ENCODE measurements at regions not wholly inside any gene's neighbourhood (a gene's known extent, or its start where the extent isn't known, plus 50 kb on each side); places are given as distances from the start of the nearest gene placed in this dataset.

GRCh38 chr1:55597910-55598309 lies 382.7 kb upstream of the USP24 start:
- ChIA-PET CTCF (interaction anchor here (0.6 kb wide), 1 partner anchor 459 kb away, joined by 5 read pairs; no protein-coding TSS in a partner anchor), POLR2A (no interaction called here)
- Histone ChIP-seq H3K4me3 (no peak overlapping the region), H3K9me3 (no peaks in the 10 kb centered on the region), H3K4me1 (no peaks in the 10 kb centered on the region), H3K27ac (no peak overlapping the region), H3K4me2 (no peak overlapping the region)
- FAIRE-seq (no peak), DNase-seq (ENCODE audit: low read depth in 1 of 2, low spot score in 1 of 2) (no peak), ATAC-seq (no peak)
- 53% methylated on average over 2 of the region's 2 CpGs for WGBS (ENCODE audit: missing lambda C conversion rate)
- no peak for TF ChIP-seq GATA3 (IDR thresholded peaks at IDR 0.05; ENCODE audit: borderline replicate concordance)
- TF ChIP-seq FOSB (CRISPR knock-in tag; IDR thresholded peaks at IDR 0.05) = no peak
- TF ChIP-seq CHD4 (IDR thresholded peaks at IDR 0.05; ENCODE audit: borderline replicate concordance) = no peak
- no peak for TF ChIP-seq SREBF2 (IDR thresholded peaks at IDR 0.05)
- TF ChIP-seq CHD2 (IDR thresholded peaks at IDR 0.05; ENCODE audit: low read length, partially characterized antibody) = no peak
- no peak for TF ChIP-seq ZNF302 (CRISPR knock-in tag; IDR thresholded peaks at IDR 0.05)
- no peak for TF ChIP-seq HMGXB4 (CRISPR knock-in tag; IDR thresholded peaks at IDR 0.05; ENCODE audit: borderline replicate concordance)
- TF ChIP-seq CBX8 (IDR thresholded peaks at IDR 0.05) = no peak
- TF ChIP-seq, protein P1, sequence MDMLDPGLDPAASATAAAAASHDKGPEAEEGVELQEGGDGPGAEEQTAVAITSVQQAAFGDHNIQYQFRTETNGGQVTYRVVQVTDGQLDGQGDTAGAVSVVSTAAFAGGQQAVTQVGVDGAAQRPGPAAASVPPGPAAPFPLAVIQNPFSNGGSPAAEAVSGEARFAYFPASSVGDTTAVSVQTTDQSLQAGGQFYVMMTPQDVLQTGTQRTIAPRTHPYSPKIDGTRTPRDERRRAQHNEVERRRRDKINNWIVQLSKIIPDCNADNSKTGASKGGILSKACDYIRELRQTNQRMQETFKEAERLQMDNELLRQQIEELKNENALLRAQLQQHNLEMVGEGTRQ (IDR thresholded peaks at IDR 0.05) = no peak
- TF ChIP-seq, protein P2, sequence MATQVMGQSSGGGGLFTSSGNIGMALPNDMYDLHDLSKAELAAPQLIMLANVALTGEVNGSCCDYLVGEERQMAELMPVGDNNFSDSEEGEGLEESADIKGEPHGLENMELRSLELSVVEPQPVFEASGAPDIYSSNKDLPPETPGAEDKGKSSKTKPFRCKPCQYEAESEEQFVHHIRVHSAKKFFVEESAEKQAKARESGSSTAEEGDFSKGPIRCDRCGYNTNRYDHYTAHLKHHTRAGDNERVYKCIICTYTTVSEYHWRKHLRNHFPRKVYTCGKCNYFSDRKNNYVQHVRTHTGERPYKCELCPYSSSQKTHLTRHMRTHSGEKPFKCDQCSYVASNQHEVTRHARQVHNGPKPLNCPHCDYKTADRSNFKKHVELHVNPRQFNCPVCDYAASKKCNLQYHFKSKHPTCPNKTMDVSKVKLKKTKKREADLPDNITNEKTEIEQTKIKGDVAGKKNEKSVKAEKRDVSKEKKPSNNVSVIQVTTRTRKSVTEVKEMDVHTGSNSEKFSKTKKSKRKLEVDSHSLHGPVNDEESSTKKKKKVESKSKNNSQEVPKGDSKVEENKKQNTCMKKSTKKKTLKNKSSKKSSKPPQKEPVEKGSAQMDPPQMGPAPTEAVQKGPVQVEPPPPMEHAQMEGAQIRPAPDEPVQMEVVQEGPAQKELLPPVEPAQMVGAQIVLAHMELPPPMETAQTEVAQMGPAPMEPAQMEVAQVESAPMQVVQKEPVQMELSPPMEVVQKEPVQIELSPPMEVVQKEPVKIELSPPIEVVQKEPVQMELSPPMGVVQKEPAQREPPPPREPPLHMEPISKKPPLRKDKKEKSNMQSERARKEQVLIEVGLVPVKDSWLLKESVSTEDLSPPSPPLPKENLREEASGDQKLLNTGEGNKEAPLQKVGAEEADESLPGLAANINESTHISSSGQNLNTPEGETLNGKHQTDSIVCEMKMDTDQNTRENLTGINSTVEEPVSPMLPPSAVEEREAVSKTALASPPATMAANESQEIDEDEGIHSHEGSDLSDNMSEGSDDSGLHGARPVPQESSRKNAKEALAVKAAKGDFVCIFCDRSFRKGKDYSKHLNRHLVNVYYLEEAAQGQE (IDR thresholded peaks at IDR 0.05) = no peak
- no peak for TF ChIP-seq KDM1A (IDR thresholded peaks at IDR 0.05; ENCODE audit: low read depth)
- no peak for TF ChIP-seq TP53 (CRISPR knock-in tag; IDR thresholded peaks at IDR 0.05)
- TF ChIP-seq, protein P3, sequence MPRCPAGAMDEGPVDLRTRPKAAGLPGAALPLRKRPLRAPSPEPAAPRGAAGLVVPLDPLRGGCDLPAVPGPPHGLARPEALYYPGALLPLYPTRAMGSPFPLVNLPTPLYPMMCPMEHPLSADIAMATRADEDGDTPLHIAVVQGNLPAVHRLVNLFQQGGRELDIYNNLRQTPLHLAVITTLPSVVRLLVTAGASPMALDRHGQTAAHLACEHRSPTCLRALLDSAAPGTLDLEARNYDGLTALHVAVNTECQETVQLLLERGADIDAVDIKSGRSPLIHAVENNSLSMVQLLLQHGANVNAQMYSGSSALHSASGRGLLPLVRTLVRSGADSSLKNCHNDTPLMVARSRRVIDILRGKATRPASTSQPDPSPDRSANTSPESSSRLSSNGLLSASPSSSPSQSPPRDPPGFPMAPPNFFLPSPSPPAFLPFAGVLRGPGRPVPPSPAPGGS (IDR thresholded peaks at IDR 0.05) = no peak
- TF ChIP-seq EHMT2 (IDR thresholded peaks at IDR 0.05; ENCODE audit: low read depth) = no peak
- TF ChIP-seq ESRRA (IDR thresholded peaks at IDR 0.05; ENCODE audit: borderline replicate concordance, low read length) = no peak
- no peak for TF ChIP-seq JUN (IDR thresholded peaks at IDR 0.05)
- no peak for TF ChIP-seq ZC3H11A (IDR thresholded peaks at IDR 0.05)
- no peak for TF ChIP-seq CBX2 (IDR thresholded peaks at IDR 0.05; ENCODE audit: borderline replicate concordance, low read depth)

GRCh38 chr1:55594701-55595100 lies 379.5 kb upstream of the USP24 start:
- no peak overlapping the region for H3K27ac ChIP-seq
- ChIA-PET POLR2A (no interaction called here), CTCF (no interaction called here)
- H3K4me3 ChIP-seq = no peak overlapping the region
- no peak for DNase-seq (ENCODE audit: low read depth in 1 of 2, low spot score in 1 of 2)
- TF ChIP-seq BHLHE40 (IDR thresholded peaks at IDR 0.05; ENCODE audit: low read depth, low read length) (no peak), CBX2 (IDR thresholded peaks at IDR 0.05; ENCODE audit: borderline replicate concordance, low read depth) (no peak), HEYL (CRISPR knock-in tag; IDR thresholded peaks at IDR 0.05) (no peak), FOSB (CRISPR knock-in tag; IDR thresholded peaks at IDR 0.05) (no peak), MYC (IDR thresholded peaks at IDR 0.05; ENCODE audit: borderline replicate concordance, low read length) (no peak), ZNF302 (CRISPR knock-in tag; IDR thresholded peaks at IDR 0.05) (no peak), FOSL2 (IDR thresholded peaks at IDR 0.05) (no peak), FOSL2 (CRISPR knock-in tag; IDR thresholded peaks at IDR 0.05) (no peak), RARB (CRISPR knock-in tag; IDR thresholded peaks at IDR 0.05) (no peak), ESRRA (IDR thresholded peaks at IDR 0.05; ENCODE audit: borderline replicate concordance, low read length) (no peak), RFX5 (IDR thresholded peaks at IDR 0.05) (no peak)
- no peaks in the 10 kb centered on the region for H3K9me3 ChIP-seq
- ATAC-seq = no peak
- FAIRE-seq = no peak
- no peaks in the 10 kb centered on the region for H3K4me1 ChIP-seq
- 82% methylated on average over 4 of the region's 4 CpGs for WGBS (ENCODE audit: missing lambda C conversion rate)
- no peak overlapping the region for H3K4me2 ChIP-seq
